ENCODE measurements at regions not wholly inside any gene's neighbourhood (a gene's known extent, or its start where the extent isn't known, plus 50 kb on each side); places are given as distances from the start of the nearest gene placed in this dataset.

DNA sequence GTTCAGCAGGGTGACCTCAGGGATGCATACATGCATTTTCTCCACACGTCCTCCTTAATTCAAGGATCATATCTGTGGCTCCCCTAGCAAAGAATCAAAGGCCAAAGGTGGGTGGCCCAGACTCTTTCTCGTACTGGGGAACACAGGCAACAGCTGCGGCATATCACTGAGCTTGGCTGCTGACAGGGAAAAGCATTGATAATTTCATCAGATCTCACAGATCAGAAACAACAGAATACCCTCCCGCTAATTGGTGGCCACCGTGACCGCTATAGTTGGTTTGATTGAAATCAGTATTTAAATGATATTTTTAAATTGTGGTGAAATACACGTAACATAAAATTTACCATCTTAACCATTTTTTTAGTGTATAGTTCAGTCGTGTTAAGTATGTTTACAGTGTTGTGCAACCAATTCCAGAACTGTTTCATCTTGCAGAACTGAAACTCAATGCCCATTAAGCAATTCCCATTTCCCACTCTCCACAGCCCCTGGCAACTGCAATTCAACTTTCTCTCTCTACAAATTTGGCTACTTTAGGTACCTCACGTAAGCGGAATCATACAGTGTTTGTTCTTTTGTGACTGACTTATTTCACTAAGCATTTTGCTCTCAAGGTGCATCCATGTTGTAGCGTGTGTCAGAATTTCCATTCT lies 74.7 kb upstream of the TMEM170B start (continued):
- TF ChIP-seq, protein P1, sequence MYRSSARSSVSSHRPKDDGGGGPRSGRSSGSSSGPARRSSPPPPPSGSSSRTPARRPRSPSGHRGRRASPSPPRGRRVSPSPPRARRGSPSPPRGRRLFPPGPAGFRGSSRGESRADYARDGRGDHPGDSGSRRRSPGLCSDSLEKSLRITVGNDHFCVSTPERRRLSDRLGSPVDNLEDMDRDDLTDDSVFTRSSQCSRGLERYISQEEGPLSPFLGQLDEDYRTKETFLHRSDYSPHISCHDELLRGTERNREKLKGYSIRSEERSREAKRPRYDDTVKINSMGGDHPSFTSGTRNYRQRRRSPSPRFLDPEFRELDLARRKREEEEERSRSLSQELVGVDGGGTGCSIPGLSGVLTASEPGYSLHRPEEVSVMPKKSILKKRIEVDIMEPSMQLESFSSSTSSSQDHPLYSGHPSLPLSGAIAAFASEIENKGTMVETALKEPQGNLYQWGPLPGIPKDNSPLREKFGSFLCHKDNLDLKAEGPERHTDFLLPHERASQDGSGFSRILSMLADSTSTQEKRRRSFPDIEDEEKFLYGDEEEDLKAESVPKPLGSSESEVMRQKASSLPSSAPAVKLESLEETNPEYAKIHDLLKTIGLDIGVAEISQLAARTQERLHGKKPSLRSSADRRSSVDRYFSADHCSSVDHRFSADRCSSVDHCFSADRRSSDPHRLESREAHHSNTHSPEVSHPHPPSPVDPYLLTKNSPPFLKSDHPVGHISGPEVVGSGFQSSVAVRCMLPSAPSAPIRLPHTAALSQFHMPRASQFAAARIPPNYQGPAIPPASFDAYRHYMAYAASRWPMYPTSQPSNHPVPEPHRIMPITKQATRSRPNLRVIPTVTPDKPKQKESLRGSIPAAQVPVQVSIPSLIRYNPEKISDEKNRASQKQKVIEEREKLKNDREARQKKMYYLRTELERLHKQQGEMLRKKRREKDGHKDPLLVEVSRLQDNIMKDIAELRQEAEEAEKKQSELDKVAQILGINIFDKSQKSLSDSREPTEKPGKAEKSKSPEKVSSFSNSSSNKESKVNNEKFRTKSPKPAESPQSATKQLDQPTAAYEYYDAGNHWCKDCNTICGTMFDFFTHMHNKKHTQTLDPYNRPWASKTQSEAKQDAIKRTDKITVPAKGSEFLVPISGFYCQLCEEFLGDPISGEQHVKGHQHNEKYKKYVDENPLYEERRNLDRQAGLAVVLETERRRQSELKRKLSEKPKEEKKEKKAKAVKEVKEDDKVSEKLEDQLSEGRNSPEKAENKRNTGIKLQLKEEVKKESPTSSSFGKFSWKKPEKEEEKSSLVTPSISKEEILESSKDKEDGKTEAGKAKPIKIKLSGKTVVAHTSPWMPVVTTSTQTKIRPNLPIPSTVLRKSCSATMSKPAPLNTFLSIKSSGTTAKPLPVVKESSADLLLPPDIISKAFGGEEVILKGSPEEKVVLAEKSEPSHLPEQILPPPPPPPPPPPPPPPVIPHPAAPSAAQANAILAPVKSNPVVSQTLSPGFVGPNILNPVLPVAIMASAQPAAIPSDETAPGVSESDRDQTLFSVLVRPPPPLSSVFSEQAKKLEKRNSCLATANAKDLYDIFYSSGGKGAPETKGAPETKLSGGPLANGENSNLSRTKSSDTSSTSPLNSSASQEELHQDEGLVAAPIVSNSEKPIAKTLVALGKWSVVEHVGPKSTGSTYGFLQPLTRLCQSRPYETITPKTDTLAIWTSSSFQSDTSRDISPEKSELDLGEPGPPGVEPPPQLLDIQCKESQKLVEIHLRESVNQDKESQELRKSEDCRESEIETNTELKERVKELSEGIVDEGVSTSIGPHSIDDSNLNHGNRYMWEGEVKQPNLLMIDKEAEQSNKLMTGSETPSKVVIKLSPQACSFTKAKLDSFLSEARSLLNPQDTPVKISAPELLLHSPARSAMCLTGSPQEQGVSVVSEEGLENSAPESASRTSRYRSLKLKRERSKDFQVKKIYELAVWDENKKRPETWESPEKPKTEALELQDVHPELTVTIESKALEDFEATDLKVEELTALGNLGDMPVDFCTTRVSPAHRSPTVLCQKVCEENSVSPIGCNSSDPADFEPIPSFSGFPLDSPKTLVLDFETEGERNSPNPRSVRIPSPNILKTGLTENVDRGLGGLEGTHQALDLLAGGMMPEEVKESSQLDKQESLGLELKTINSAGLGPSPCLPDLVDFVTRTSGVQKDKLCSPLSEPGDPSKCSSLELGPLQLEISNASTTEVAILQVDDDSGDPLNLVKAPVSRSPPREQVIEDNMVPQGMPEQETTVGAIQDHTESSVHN (CRISPR knock-in tag; IDR thresholded peaks at IDR 0.05), result no peak
- TF ChIP-seq, protein P2, sequence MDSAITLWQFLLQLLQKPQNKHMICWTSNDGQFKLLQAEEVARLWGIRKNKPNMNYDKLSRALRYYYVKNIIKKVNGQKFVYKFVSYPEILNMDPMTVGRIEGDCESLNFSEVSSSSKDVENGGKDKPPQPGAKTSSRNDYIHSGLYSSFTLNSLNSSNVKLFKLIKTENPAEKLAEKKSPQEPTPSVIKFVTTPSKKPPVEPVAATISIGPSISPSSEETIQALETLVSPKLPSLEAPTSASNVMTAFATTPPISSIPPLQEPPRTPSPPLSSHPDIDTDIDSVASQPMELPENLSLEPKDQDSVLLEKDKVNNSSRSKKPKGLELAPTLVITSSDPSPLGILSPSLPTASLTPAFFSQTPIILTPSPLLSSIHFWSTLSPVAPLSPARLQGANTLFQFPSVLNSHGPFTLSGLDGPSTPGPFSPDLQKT (CRISPR knock-in tag; IDR thresholded peaks at IDR 0.05; ENCODE audit: borderline replicate concordance), result no peak
- TF ChIP-seq NRL (CRISPR knock-in tag; IDR thresholded peaks at IDR 0.05; ENCODE audit: borderline replicate concordance) (no peak), HNRNPL (IDR thresholded peaks at IDR 0.05; ENCODE audit: low read depth, low read length) (no peak), ZNF557 (CRISPR knock-in tag; IDR thresholded peaks at IDR 0.05) (no peak), ZNF235 (CRISPR knock-in tag; IDR thresholded peaks at IDR 0.05; ENCODE audit: borderline replicate concordance) (no peak), HNRNPH1 (optimal IDR thresholded peaks at IDR 0.05; ENCODE audit: low read depth, low read length) (no peak), AKAP8 (CRISPR knock-in tag; IDR thresholded peaks at IDR 0.05) (no peak), ZNF772 (CRISPR knock-in tag; IDR thresholded peaks at IDR 0.05) (no peak), ZNF615 (CRISPR knock-in tag; IDR thresholded peaks at IDR 0.05; ENCODE audit: borderline replicate concordance) (no peak), ZFP82 (CRISPR knock-in tag; IDR thresholded peaks at IDR 0.05; ENCODE audit: borderline replicate concordance) (no peak), ZFP1 (CRISPR knock-in tag; IDR thresholded peaks at IDR 0.05) (no peak), ZNF891 (CRISPR knock-in tag; IDR thresholded peaks at IDR 0.05) (no peak), ZNF562 (CRISPR knock-in tag; IDR thresholded peaks at IDR 0.05; ENCODE audit: borderline replicate concordance) (no peak), ZSCAN31 (CRISPR knock-in tag; IDR thresholded peaks at IDR 0.05; ENCODE audit: low read depth) (no peak), SNRNP70 (IDR thresholded peaks at IDR 0.05; ENCODE audit: low read depth, low read length) (no peak)
- TF ChIP-seq, protein P3, sequence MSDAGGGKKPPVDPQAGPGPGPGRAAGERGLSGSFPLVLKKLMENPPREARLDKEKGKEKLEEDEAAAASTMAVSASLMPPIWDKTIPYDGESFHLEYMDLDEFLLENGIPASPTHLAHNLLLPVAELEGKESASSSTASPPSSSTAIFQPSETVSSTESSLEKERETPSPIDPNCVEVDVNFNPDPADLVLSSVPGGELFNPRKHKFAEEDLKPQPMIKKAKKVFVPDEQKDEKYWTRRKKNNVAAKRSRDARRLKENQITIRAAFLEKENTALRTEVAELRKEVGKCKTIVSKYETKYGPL (CRISPR knock-in tag; IDR thresholded peaks at IDR 0.05), result no peak
- TF ChIP-seq, protein P4, sequence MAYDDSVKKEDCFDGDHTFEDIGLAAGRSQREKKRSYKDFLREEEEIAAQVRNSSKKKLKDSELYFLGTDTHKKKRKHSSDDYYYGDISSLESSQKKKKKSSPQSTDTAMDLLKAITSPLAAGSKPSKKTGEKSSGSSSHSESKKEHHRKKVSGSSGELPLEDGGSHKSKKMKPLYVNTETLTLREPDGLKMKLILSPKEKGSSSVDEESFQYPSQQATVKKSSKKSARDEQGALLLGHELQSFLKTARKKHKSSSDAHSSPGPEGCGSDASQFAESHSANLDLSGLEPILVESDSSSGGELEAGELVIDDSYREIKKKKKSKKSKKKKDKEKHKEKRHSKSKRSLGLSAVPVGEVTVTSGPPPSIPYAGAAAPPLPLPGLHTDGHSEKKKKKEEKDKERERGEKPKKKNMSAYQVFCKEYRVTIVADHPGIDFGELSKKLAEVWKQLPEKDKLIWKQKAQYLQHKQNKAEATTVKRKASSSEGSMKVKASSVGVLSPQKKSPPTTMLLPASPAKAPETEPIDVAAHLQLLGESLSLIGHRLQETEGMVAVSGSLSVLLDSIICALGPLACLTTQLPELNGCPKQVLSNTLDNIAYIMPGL (CRISPR knock-in tag; IDR thresholded peaks at IDR 0.05; ENCODE audit: borderline replicate concordance in 1 of 2, low read depth in 1 of 2), result no peak

Measured in HepG2 (cell line).